Adipocyte (in vitro differentiated cells): ENCODE measurements at regions not wholly inside any gene's neighbourhood (a gene's known extent, or its start where the extent isn't known, plus 50 kb on each side); places are given as distances from the start of the nearest gene placed in this dataset.

Experiments
- DNase-seq: peaks from one replicate; pipeline ENCODE4 v3.0.0-alpha.2; 2015; ENCODE audit warnings: low read depth
- H3K27me3 ChIP-seq: replicated peaks from 2 replicates; pipeline ENCODE4 v1.7.0; 2013; ENCODE audit warnings: mild to moderate bottlenecking, low read length, moderate library complexity; ENCODE audit not compliant: control insufficient read depth, insufficient read depth
- H3K36me3 ChIP-seq: 2 replicates; pipeline ENCODE4 v1.7.0; 2013; ENCODE audit warnings: low read length, mild to moderate bottlenecking, moderate library complexity; ENCODE audit not compliant: control insufficient read depth, insufficient read depth, severe bottlenecking
- H3K4me1 ChIP-seq: 2 replicates; pipeline ENCODE4 v1.7.0; 2013; ENCODE audit warnings: mild to moderate bottlenecking, low read length, moderate library complexity; ENCODE audit not compliant: control insufficient read depth, insufficient read depth
- H3K4me3 ChIP-seq: 2 replicates; pipeline ENCODE4 v1.7.0; 2013; ENCODE audit warnings: mild to moderate bottlenecking, low read length, moderate library complexity
- H3K9ac ChIP-seq: 2 replicates; pipeline ENCODE4 v1.7.0; 2013; ENCODE audit warnings: mild to moderate bottlenecking, low read length, moderate library complexity
- H3K9me3 ChIP-seq: 2 replicates; pipeline ENCODE4 v1.7.0; 2013; ENCODE audit warnings: mild to moderate bottlenecking, low read length, moderate library complexity; ENCODE audit not compliant: control insufficient read depth

- no peak overlapping the region for H3K9ac ChIP-seq
- no peak for DNase-seq
- H3K9me3 ChIP-seq = no peaks in the 10 kb centered on the region
- no peaks in the 10 kb centered on the region for H3K4me1 ChIP-seq
- no peaks in the 10 kb centered on the region for H3K36me3 ChIP-seq
- no peaks in the 10 kb centered on the region for H3K27me3 ChIP-seq
- H3K4me3 ChIP-seq = no peak overlapping the region
These were observed 212.0 kb upstream of the RRP15 start for GRCh38 chr1:218073062-218073461.

GRCh38 chr1:218078916-218079315 is 206.2 kb upstream of the RRP15 start:
- Histone ChIP-seq H3K27me3 (no peaks in the 10 kb centered on the region), H3K4me3 (no peak overlapping the region), H3K36me3 (no peaks in the 10 kb centered on the region), H3K9ac (no peak overlapping the region), H3K9me3 (no peaks in the 10 kb centered on the region), H3K4me1 (no peaks in the 10 kb centered on the region)
- no peak for DNase-seq

GRCh38 chr1:218079347-218079746 is 205.7 kb upstream of the RRP15 start:
- Histone ChIP-seq H3K4me3 (no peak overlapping the region), H3K36me3 (no peaks in the 10 kb centered on the region), H3K4me1 (no peaks in the 10 kb centered on the region), H3K9ac (no peak overlapping the region), H3K9me3 (no peaks in the 10 kb centered on the region), H3K27me3 (no peaks in the 10 kb centered on the region)
- DNase-seq = no peak

GRCh38 chr1:218079820-218080219 is 205.3 kb upstream of the RRP15 start:
- no peaks in the 10 kb centered on the region for H3K36me3 ChIP-seq
- H3K4me1 ChIP-seq = no peaks in the 10 kb centered on the region
- no peak overlapping the region for H3K9ac ChIP-seq
- no peaks in the 10 kb centered on the region for H3K9me3 ChIP-seq
- no peaks in the 10 kb centered on the region for H3K27me3 ChIP-seq
- no peak for DNase-seq
- no peak overlapping the region for H3K4me3 ChIP-seq

- Histone ChIP-seq H3K9ac (no peak overlapping the region), H3K36me3 (no peaks in the 10 kb centered on the region), H3K9me3 (no peaks in the 10 kb centered on the region), H3K4me3 (no peak overlapping the region), H3K27me3 (no peaks in the 10 kb centered on the region), H3K4me1 (no peaks in the 10 kb centered on the region)
- DNase-seq = no peak
These were observed 204.2 kb upstream of the RRP15 start for GRCh38 chr1:218080863-218081262.

- no peak overlapping the region for H3K9ac ChIP-seq
- H3K36me3 ChIP-seq = no peaks in the 10 kb centered on the region
- DNase-seq = no peak
- H3K4me3 ChIP-seq = no peak overlapping the region
- no peaks in the 10 kb centered on the region for H3K27me3 ChIP-seq
- H3K4me1 ChIP-seq = no peaks in the 10 kb centered on the region
- no peaks in the 10 kb centered on the region for H3K9me3 ChIP-seq
These were observed 203.7 kb upstream of the RRP15 start for GRCh38 chr1:218081358-218081757.

- Histone ChIP-seq H3K9ac (no peak overlapping the region), H3K36me3 (no peaks in the 10 kb centered on the region), H3K4me3 (no peak overlapping the region), H3K4me1 (no peaks in the 10 kb centered on the region), H3K9me3 (peaks cover 2% of the 10 kb centered on the region), H3K27me3 (no peaks in the 10 kb centered on the region)
- no peak for DNase-seq
These were observed 194.6 kb upstream of the RRP15 start for GRCh38 chr1:218090459-218090858.

GRCh38 chr1:218101409-218101808 is 183.7 kb upstream of the RRP15 start:
- Histone ChIP-seq H3K9ac (no peak overlapping the region), H3K4me1 (no peaks in the 10 kb centered on the region), H3K4me3 (no peak overlapping the region), H3K36me3 (no peaks in the 10 kb centered on the region), H3K9me3 (peaks cover 18% of the 10 kb centered on the region), H3K27me3 (no peaks in the 10 kb centered on the region)
- no peak for DNase-seq

- H3K27me3 ChIP-seq = no peaks in the 10 kb centered on the region
- H3K4me3 ChIP-seq = no peak overlapping the region
- H3K9me3 ChIP-seq = no peaks in the 10 kb centered on the region
- DNase-seq = no peak
- no peaks in the 10 kb centered on the region for H3K4me1 ChIP-seq
- H3K9ac ChIP-seq = no peak overlapping the region
- no peaks in the 10 kb centered on the region for H3K36me3 ChIP-seq
These were observed 177.1 kb upstream of the RRP15 start for GRCh38 chr1:218108034-218108433.

GRCh38 chr1:218112862-218113261 is 172.2 kb upstream of the RRP15 start:
- H3K36me3 ChIP-seq = no peaks in the 10 kb centered on the region
- no peak overlapping the region for H3K4me3 ChIP-seq
- H3K9me3 ChIP-seq = peaks cover 11% of the 10 kb centered on the region
- no peaks in the 10 kb centered on the region for H3K27me3 ChIP-seq
- H3K9ac ChIP-seq = no peak overlapping the region
- DNase-seq = no peak
- no peaks in the 10 kb centered on the region for H3K4me1 ChIP-seq

- H3K4me1 ChIP-seq = no peaks in the 10 kb centered on the region
- H3K4me3 ChIP-seq = no peak overlapping the region
- H3K36me3 ChIP-seq = no peaks in the 10 kb centered on the region
- no peak for DNase-seq
- no peaks in the 10 kb centered on the region for H3K27me3 ChIP-seq
- no peaks in the 10 kb centered on the region for H3K9me3 ChIP-seq
- no peak overlapping the region for H3K9ac ChIP-seq
These were observed 161.1 kb upstream of the RRP15 start for GRCh38 chr1:218123968-218124367.

- no peaks in the 10 kb centered on the region for H3K4me1 ChIP-seq
- no peaks in the 10 kb centered on the region for H3K27me3 ChIP-seq
- H3K4me3 ChIP-seq = no peak overlapping the region
- no peaks in the 10 kb centered on the region for H3K36me3 ChIP-seq
- no peak overlapping the region for H3K9ac ChIP-seq
- DNase-seq = no peak
- no peaks in the 10 kb centered on the region for H3K9me3 ChIP-seq
These were observed 149.7 kb upstream of the RRP15 start for GRCh38 chr1:218135371-218135770.
